GM21515 (cell line): ENCODE measurements at regions not wholly inside any gene's neighbourhood (a gene's known extent, or its start where the extent isn't known, plus 50 kb on each side); places are given as distances from the start of the nearest gene placed in this dataset.
"Not testable (repeated sequence)": the region's sequence is repeated elsewhere in the genome, so short reads cannot be mapped to it uniquely, and the experiment has no call there.

Experiments
- ATAC-seq: cut with Tn5 transposase; IDR thresholded peaks from one replicate; pipeline ENCODE4 v1.9.1; 2021; ENCODE audit not compliant: unreplicated experiment

DNA sequence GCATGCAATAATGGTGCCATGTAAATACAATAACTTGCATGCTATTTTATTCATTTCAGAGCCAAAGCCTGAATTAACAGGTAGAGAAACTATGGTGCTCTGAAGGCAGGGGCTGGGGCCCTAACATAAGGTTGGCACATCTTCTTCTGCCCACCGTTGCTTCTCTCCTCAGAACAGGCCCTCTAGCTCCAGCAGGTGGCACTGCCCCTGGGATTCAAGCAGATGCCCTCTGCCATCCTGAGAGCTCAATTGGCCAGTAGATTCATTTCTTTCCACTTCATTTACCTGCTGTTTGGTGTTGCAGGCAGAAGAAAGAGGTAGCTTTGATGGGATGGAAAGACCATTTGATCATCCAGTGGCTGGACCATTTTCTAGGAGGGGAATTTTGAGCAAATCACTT is 130.5 kb downstream of the FOXB1 start:
- ATAC-seq = no peak

DNA sequence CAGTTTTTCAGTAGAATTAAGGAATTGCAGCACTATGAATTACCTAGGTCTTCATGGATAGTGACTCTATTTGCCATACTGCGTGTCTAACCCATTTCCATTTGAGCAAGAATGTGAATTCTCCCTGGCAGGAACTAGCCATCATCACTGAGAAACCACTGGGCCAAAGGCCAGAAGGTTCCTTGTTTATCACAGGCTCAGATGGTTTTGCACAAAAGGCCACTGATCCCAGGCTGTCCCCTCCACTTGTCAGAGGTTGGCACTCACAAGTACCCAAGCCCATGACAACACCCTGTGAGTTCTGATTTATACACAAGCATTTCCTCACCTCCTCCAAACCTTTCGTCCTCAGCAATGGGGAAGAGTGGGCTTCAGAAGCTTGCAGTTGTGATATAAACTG is 131.8 kb downstream of the FOXB1 start:
- no peak for ATAC-seq

DNA sequence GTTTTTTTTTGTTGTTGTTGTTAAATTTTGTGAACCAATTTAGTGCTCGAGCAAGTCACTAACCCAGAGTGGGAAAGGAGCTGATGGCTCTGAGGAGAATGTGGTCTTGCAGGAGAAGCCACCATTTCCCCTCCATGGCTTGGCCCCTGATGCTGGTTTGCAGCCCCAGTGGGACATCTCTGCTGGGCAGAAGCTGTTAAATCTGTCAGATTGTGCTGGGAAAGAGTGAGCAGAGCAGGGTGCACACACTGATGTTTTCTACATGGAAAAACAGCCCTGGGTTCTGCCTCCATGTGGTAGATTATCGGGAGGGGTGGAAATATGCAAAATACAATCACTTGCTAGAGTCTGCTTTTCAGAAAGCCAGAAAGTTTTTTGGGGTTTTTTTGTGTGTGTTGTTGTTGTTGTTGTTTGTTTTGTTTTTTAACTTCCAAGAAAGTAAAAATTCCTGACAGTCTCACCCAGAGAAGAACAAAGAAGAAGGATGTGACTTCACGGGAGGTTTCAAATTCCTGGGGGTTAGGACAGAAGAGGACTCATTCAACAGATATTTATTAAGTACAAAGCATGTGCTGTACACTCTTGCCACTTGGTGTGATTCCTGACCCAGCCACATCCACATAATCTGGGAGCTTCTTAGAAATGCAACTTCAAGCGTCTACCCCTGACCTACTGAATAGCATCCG is 133.7 kb downstream of the FOXB1 start:
- ATAC-seq = no peak

DNA sequence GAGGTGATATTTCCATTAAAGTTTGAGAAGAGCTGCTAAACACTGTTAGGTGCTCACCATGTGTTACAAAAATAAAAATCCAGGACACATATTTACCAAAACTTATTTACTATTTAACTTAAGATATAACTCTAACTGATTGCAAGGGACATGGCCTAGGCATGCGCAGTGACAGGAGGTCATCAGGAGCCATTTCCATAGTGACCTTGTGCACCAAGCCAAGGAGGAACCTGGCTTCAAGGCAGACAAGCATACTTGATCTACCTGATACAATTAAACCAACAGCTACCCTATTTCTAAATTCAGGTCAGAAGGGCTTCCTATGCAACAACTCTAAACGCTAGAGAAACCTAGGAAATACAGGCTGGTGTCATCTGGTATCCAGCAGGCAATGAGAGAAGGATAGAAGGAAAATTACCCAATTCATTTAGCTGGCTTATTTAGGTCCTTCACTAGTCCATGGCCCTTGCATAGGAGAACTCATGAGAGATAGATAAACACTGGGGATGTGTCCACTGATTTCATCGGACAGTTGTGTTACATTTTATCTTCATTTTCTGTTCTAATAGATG is 134.4 kb downstream of the FOXB1 start:
- ATAC-seq = no peak

DNA sequence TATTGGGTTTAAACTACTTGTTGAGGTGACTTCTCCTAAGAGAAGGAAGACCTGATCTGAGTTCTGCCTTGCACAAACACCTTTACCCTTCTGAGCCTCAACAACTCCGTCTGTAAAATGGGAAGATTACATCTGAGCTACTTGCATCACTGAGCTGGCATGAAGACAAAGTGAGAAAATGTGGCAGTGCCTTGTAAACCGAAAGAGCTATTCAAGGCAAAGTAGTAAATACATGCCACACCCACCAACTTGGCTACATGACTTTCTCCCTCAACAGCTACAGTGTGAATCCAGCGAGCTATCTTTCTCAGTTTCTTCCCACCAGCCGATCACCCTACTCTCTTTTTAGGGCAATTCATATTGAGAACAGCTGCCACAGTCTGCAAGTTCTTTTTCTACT is 148.3 kb downstream of the FOXB1 start:
- no peak for ATAC-seq

DNA sequence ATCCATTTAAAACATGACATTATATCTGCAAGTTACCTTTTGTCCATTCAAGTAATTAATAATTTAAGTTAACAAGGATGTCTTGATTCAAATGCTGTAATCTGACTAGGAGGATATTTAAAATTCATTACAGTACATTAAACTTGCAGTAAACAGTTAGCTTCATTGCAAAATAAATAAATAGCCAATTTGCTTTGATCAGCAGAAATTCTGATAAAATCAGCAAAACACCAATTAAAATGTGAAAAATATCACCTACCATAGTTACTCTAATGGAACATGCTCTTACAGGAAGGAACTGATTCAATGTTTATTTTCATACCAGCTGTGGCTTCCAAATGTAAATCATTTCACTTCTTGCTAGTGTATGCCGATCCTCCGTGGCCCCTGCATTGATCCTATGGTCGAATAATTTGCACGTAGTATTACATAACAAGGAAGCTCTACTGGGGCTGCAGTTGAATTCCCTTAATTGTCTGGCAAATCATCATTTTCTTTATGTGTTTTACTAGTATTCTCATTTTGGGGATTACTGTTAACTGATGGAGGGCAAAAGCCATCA is 150.7 kb downstream of the FOXB1 start:
- no peak for ATAC-seq

DNA sequence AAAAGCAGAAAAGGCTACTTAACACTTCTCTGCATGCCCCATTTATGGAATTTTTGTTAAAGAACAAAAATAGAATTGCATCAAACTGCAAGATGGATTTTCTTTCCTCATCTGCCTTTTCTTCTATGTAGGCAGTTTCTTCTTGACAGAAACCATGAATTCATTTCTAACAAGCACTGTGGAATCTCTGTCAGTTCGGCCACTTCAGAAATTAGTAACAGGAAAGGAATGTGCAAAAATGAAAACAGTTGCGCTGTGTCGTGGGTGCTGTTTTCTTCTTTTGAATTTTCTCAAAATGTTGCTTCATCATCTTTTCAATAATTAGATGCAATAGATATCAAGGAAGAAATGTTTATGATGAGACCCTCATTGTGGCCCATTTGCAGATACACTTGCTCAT is 151.6 kb downstream of the FOXB1 start:
- ATAC-seq = no peak

DNA sequence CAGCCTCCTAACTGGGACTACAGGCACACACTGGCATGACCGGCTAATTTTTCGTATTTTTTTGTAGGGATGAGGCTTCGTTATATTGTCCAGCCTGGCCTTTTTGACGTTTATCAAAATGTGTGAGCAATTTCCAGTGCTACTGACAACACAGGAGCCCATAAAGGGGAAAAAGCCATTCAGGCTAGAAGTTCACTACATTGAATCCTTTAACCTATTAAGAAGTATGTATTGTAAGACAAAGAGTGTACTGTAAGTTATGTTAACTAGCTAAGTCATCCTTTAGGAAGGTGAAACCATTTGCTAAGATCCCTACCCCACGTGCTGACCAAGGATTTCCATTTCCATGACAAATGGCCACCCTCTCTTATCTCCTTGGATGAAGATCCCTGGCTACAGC is 156.8 kb downstream of the FOXB1 start:
- no peak for ATAC-seq

DNA sequence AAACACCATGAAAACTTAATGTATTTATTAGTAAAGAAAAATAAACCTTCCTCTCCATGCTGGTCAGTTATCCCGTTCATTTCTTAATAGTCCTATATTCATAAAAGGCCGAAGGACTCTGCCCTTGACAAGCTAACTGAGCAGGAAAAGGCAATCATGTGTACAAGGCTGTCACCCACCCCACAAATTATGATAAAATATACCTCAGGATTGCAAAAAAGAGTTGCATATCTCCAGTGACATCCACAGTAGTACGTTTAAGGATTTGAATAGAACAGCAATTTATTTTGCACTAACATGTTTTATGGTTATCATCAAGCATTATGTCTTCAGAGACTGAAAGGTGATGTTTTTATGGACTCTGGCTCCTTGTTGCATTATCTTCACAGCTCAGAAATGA is 157.6 kb downstream of the FOXB1 start:
- ATAC-seq = no peak

DNA sequence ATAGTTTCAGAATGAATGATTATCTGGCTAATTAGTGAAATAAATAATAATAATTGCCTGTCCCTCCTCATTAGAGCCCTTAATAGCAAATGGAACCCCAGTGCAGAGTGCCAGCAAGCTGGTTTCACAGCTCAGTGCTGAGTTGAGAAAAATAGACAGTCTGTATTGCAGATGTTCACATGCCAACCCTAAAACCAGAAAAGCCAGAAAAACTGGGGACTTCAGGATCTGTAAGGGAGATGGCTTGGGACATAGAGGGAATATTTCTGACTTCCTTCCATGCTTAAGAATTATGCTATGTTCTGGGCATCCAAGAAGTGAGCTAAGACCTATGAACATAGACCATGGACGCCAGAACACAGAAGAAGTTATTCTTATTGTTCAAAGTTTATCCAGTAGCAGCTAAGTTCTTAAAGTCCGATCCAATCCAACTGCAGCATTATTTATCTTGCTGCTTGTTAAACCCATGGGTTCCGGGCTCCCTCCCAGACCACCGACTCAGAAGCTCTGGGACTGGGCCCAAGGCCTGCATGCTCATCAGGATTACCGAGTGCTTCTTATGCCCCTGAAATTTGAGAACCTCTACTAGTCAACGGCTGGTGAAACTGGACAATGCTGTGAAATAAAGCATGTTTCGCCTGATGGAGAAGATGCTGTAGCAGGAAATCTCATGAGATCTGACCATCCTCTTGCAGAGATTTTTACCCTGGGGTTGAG is 158.3 kb downstream of the FOXB1 start:
- ATAC-seq = no peak

DNA sequence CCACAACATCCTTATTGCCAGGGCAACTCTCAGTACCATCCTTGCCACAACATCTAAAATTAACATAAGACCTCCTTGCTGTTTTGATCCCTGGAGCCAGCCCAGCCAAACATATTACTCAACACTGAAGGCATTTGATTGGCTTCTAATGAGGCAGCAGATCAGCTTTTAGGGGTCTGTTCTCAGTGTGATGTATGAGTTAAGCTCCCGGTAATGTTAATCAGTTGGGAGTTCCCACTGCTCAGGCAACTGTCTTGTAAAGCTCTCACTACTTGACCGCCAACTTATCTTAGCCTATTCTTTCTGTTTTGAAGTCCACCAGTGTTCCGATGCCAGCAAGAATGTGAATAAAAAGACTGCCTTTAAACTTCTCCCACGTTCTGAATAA is 158.9 kb downstream of the FOXB1 start:
- ATAC-seq = no peak

DNA sequence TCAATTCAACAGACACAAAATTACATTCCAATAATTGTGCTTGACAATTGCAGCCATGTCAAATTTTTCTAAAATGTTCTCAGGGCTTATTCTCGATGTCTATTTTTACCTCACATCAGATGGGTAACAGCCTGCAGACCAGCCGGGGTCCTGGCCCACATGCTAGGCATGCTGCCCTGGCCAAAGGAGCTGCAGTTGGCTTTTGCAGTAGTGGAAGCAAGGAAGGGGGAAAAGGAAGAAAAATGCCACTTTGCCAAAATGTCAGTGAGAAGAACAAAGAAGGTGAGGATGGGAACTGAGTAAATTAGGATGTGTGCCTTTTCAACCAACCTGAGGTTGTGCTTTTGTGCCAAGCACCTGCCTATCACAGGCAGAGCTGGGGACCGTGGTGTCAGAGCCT is 161.0 kb downstream of the FOXB1 start:
- no peak for ATAC-seq

DNA sequence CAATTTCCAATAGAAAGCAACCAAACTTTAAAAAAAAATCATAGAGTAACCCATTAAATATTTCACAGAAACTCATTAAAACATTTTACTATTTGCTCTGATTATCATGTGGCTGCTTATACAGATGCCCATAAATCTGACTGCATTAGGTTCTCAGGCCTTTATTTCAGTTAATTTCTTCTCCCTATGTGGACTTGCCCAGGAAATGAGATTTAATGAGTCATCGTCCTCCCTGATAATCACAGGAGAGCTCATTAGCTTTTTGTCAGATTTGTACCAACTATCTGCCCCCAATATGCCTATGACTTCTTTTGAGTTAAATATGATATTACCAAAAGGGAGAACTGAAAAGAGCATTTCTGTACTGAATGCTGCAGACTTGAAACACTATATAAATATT is 168.0 kb downstream of the FOXB1 start:
- ATAC-seq = no peak

DNA sequence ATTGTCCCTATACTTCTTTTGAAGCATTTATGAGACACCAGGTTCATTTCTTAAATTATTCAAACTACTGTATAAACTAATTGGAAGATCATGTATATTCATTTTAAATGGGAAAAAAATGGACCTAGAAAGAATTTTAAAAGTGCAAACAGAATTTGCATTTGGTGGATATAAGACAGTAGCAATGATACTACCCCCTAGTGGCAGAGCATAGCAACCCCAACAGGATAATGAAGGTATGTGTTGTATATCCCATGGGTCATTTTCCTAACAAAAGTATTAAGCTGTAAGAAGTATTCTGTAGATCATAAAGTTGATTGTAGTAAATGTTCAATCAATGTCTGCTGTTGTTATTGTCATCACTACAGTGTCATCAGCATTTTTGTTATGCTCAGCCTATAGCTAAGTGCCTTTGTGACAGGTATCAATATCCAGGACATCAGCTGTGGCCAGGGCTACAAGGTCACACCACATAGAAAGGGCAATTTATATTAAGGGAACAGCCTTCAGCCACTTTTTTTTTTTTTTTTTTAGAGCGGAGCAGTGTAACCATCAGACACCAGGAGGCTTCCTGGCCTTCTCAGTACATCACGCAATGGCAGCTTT is 175.8 kb downstream of the FOXB1 start:
- no peak for ATAC-seq

DNA sequence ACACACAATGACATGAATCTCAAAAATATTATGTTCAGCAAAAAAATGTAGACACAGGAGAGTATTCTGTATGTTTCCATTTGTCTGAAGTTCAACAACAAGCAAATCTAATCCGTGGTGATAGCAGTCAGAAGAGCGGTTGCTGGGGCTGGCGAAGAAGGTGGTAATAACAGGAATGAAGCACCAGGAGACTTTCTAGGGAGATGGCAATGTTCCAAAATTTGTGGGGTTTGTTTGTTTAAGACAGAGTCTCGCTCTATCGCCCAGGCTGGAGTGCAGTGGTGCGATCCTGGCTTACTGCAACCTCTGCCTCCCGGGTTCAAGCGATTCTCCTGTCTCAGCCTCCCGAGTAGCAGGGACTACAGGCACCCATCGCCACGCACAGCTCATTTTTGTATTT is 177.8 kb downstream of the FOXB1 start:
- ATAC-seq = not testable (repeated sequence)

DNA sequence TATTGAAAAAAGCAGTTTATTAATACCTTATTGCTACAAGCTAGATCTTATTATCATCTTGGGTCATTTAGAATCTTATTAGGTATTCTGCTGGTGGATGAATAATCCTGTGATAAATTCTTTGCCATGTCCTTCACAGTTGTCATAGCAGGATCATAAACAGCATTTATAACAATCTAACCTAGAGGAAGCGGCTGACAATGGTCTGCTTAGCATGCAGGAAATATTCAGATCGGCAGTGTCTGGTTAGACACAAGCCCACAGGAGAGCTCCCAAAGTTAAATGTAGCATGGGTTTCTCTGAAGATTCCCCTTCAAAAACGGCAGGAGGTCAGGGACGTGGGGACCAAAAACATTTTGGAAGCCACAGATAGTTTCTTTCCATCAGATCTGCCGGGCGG is 179.3 kb downstream of the FOXB1 start:
- no peak for ATAC-seq

DNA sequence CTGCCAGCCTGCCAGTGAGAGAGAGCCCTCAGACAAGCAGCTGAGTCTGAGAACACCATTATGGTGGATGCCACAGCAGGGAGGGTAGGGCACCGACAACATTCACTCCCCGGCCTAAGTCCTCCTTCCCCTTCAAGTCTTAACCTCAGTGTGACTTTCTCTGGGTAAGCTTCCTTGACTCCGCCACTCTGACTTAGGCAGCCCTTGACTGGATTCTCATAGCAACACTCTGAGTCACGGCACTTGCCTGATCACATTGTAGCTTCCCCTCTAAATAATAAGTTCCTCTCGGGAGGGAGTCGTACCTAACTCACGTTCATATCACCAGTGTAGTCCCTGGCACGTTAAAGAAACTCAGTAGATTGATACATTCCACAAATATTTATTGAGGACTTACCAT is 180.5 kb downstream of the FOXB1 start:
- no peak for ATAC-seq

DNA sequence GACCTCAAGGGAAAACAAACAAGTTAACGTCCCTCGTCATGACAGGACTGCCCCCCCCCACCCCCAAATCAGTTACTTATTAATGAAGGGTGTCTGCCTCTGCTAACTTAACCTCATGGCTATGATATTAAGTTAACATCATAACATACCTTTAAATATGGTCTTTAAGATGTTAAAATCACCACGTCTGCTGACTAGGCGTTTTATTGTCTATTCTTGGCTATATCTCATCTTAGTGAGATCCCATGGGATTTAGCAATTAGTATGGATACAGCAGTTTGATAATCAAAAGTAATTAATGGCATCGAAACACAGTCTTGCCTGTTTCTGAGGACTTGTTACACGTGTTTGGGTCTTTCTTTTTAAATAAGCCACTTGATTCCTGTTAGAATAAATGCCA is 186.9 kb downstream of the FOXB1 start:
- ATAC-seq = no peak

DNA sequence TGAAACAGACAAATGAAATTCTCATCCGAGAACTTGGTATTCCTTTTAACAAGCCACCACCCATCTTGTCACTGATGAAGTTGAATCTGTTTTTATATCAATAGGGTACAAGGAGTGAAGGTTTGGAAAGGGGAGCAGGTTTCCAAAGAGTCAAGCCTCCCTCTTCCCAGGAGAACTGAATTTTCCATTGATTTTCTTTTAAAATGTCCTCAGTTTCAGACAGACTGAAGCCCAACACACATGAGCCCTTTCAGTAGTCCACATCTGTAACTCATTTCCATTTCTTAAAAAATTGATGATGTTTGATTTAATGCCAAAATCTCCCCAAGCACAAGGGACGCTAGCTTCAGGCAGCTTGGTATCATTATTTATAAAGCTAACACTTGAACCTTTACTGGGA is 187.7 kb downstream of the FOXB1 start:
- no peak for ATAC-seq

DNA sequence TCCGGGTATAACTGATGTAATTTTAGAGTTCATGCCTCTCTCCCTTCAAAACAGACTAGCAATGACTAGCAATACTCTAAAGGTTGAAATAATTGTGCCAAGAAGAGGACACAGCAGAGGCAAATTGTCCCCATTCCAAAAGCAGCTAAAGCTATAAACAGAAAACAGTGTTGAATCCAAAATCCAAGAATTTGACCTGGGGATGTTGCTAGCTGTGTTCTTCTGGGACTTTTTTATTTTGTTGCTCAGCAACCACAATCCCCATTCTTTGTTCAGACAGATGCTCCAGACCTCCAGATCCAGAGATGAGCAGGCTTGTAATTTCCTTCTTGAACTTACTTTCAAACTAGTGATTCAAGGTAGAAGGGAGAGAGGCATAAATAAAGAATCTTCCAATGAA is 191.5 kb downstream of the FOXB1 start:
- no peak for ATAC-seq

DNA sequence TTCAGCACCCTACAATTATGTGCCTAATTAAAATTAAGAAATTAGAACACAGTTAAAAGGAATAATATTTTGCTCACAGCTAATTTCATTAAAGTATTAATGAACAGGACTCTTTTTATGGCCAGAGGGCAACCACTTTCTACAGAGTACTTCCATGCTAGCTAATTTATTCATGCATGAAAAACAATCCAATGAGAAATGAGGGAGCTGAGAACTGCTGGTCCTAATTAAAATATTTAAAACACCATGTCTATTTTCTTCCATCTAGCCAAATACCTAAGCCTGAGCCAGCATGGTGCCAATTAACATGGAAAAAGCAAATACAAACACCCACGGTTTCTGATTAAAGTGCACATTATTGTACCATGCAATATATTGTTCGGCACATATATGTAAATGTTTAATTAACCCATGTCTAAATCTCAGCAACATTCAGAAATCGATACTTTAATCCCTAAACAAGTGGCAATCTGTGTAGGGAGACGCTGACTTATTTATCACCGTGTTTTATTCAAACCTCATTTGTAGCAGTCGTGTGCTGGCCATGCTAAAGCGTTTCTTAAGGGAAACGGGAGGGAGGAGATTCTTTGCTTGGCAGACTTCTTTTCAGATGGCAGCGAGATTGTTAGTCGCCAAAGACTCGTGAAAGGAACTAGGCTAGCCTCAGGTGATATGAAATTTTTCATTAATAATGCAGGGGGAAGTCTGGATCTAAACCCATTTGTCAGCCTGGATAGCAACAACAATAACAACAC is 193.5 kb downstream of the ANXA2 start:
- no peak for ATAC-seq
